HG03521 (cell line): ENCODE measurements at regions not wholly inside any gene's neighbourhood (a gene's known extent, or its start where the extent isn't known, plus 50 kb on each side); places are given as distances from the start of the nearest gene placed in this dataset.
"Not testable (repeated sequence)": the region's sequence is repeated elsewhere in the genome, so short reads cannot be mapped to it uniquely, and the experiment has no call there.

Source experiments
- ATAC-seq: cut with Tn5 transposase; IDR thresholded peaks from one replicate; pipeline ENCODE4 v1.9.1; 2021; ENCODE audit warnings: mild to moderate bottlenecking, moderate library complexity; ENCODE audit not compliant: unreplicated experiment

GRCh38 chr17:21550031-21550430 lies 142.3 kb upstream of the KCNJ18 start:
- ATAC-seq, result not testable (repeated sequence)

GRCh38 chr17:21551081-21551881 lies 141.0 kb upstream of the KCNJ18 start:
- peak; percentile 71 for ATAC-seq

- ATAC-seq, result not testable (repeated sequence)
Observed at GRCh38 chr17:21558921-21559320, 133.4 kb upstream of the KCNJ18 start.

- ATAC-seq, result no peak
Observed at GRCh38 chr17:21564262-21564661, 128.1 kb upstream of the KCNJ18 start.

- not testable (repeated sequence) for ATAC-seq
Observed at GRCh38 chr17:21564757-21565156, 127.6 kb upstream of the KCNJ18 start.

GRCh38 chr17:21570427-21570826 lies 121.9 kb upstream of the KCNJ18 start:
- ATAC-seq, result not testable (repeated sequence)

GRCh38 chr17:21572148-21572547 lies 120.2 kb upstream of the KCNJ18 start:
- not testable (repeated sequence) for ATAC-seq

- ATAC-seq, result not testable (repeated sequence)
Observed at GRCh38 chr17:21573271-21573960, 118.9 kb upstream of the KCNJ18 start.

- ATAC-seq, result no peak
Observed at GRCh38 chr17:21573961-21574610, 118.2 kb upstream of the KCNJ18 start.

GRCh38 chr17:21574611-21575255 lies 117.6 kb upstream of the KCNJ18 start:
- not testable (repeated sequence) for ATAC-seq

GRCh38 chr17:21578783-21579182 lies 113.5 kb upstream of the KCNJ18 start:
- ATAC-seq, result not testable (repeated sequence)

- ATAC-seq, result no peak
Observed at GRCh38 chr17:21592774-21593173, 99.5 kb upstream of the KCNJ18 start.

- ATAC-seq, result not testable (repeated sequence)
Observed at GRCh38 chr17:21593452-21594105, 98.7 kb upstream of the KCNJ18 start.

- ATAC-seq, result no peak
Observed at GRCh38 chr17:21595086-21595485, 97.2 kb upstream of the KCNJ18 start.

- ATAC-seq, result no peak
Observed at GRCh38 chr17:21602176-21602575, 90.1 kb upstream of the KCNJ18 start.

- not testable (repeated sequence) for ATAC-seq
Observed at GRCh38 chr17:21603292-21603691, 89.0 kb upstream of the KCNJ18 start.

- not testable (repeated sequence) for ATAC-seq
Observed at GRCh38 chr17:21611443-21611842, 80.9 kb upstream of the KCNJ18 start.

- ATAC-seq, result not testable (repeated sequence)
Observed at GRCh38 chr17:21612123-21613070, 79.9 kb upstream of the KCNJ18 start.

GRCh38 chr17:21613071-21613429 lies 79.3 kb upstream of the KCNJ18 start:
- ATAC-seq, result no peak
